SK-N-SH (cell line): ENCODE measurements at regions not wholly inside any gene's neighbourhood (a gene's known extent, or its start where the extent isn't known, plus 50 kb on each side); places are given as distances from the start of the nearest gene placed in this dataset.

ENCODE experiments used
- CTCF ChIA-PET: fragments of 300-600, 350-600 bp; formaldehyde crosslinking; extraction: SDS; loops from one replicate; lab custom pipeline; 2021; lab: Yijun Ruan, JAX
- POLR2A ChIA-PET: fragments of 350-600 bp; sonication (Branson Sonifier 250); formaldehyde crosslinking; extraction: SDS; loops from one replicate; lab custom pipeline; 2020; ENCODE audit warnings: antibody characterized with exemption, inconsistent platforms; lab: Yijun Ruan, JAX
- DNase-seq: peaks from one replicate; pipeline ENCODE4 v3.0.0; 2012
- H2AFZ ChIP-seq: fragments of 200-600 bp; sonication (generic); 2 replicates; pipeline ENCODE4 v1.8.1; 2016; ENCODE audit warnings: antibody characterized with exemption, mild to moderate bottlenecking, low read depth
- H3F3A ChIP-seq: fragments of 200-600 bp; sonication (generic); replicated peaks from 2 replicates; pipeline ENCODE3; 2016; ENCODE audit warnings: antibody characterized with exemption, mild to moderate bottlenecking; ENCODE audit not compliant: insufficient read depth
- H3K27ac ChIP-seq, 2 experiments: fragments of 200-500 bp in 1 of 2; fragments of 200-600 bp in 1 of 2; sonication (Bioruptor generic) in 1 of 2; sonication (generic), shearing (Covaris generic) in 1 of 2; 2 replicates each; pipeline versions ENCODE4 v1.5.1 to v1.6.1; 2014 to 2016; ENCODE audit warnings: low read depth in 2 of 2, inconsistent platforms in 1 of 2, low read length in 1 of 2, mild to moderate bottlenecking in 1 of 2, mixed read lengths in 1 of 2
- H3K27me3 ChIP-seq: fragments of 200-600 bp; sonication (generic), shearing (Covaris generic); 2 replicates; pipeline ENCODE4 v1.6.1; 2016; ENCODE audit warnings: mixed run types; ENCODE audit not compliant: insufficient read depth
- H3K36me3 ChIP-seq, 2 experiments: fragments of 200-500 bp in 1 of 2; fragments of 200-600 bp in 1 of 2; sonication (Bioruptor generic) in 1 of 2; sonication (generic) in 1 of 2; replicated peaks in 1 of 2; 2 replicates each; pipeline versions ENCODE3 to v1.5.1; 2014 to 2016; ENCODE audit warnings: low read length in 1 of 2, mild to moderate bottlenecking in 1 of 2; ENCODE audit not compliant: insufficient read depth in 2 of 2, control insufficient read depth in 1 of 2
- H3K4me1 ChIP-seq, 2 experiments: fragments of 200-500 bp in 1 of 2; fragments of 200-600 bp in 1 of 2; sonication (Bioruptor generic) in 1 of 2; sonication (generic), shearing (Covaris generic) in 1 of 2; 2 replicates each; pipeline versions ENCODE4 v1.5.1 to v1.6.1; 2014 to 2016; ENCODE audit warnings: low read depth in 1 of 2, low read length in 1 of 2, mixed run types in 1 of 2; ENCODE audit not compliant: insufficient read depth in 2 of 2, control insufficient read depth in 1 of 2
- H3K4me2 ChIP-seq: fragments of 200-600 bp; sonication (generic), shearing (Covaris generic); 2 replicates; pipeline ENCODE4 v1.6.1; 2017; ENCODE audit warnings: mixed run types
- H3K4me3 ChIP-seq, 2 experiments: fragments of 200-500 bp in 1 of 2; fragments of 200-600 bp in 1 of 2; sonication (Bioruptor generic) in 1 of 2; sonication (generic), shearing (Covaris generic) in 1 of 2; 2 replicates each; pipeline versions ENCODE4 v1.5.1 to v1.8.1; 2014 to 2016; ENCODE audit warnings: low read depth in 2 of 2, inconsistent platforms in 1 of 2, low read length in 1 of 2, mild to moderate bottlenecking in 1 of 2, mixed read lengths in 1 of 2, moderate library complexity in 1 of 2
- H3K79me2 ChIP-seq: fragments of 200-600 bp; sonication (generic); 2 replicates; pipeline ENCODE4 v1.8.1; 2017; ENCODE audit warnings: mild to moderate bottlenecking; ENCODE audit not compliant: insufficient read depth
- H3K9ac ChIP-seq: fragments of 200-600 bp; sonication (generic); 2 replicates; pipeline ENCODE4 v1.6.1; 2017; ENCODE audit warnings: mixed run types
- H3K9me2 ChIP-seq: fragments of 200-600 bp; sonication (generic); 2 replicates; pipeline ENCODE4 v1.6.1; 2017; ENCODE audit warnings: mixed run types
- H3K9me3 ChIP-seq: fragments of 200-600 bp; sonication (generic); 2 replicates; pipeline ENCODE4 v1.6.1; 2017; ENCODE audit warnings: mixed run types, mild to moderate bottlenecking, moderate library complexity
- H4K20me1 ChIP-seq: fragments of 200-600 bp; sonication (generic); 2 replicates; pipeline ENCODE4 v1.6.1; 2017; ENCODE audit warnings: mild to moderate bottlenecking, mixed run types; ENCODE audit not compliant: insufficient read depth
- CHD2 ChIP-seq: fragments of 150-350 bp; IDR thresholded peaks from 2 replicates; pipeline ENCODE4 v1.6.1; 2018; ENCODE audit warnings: low read length; ENCODE audit not compliant: partially characterized antibody
- FOSL2 ChIP-seq: IDR thresholded peaks from 2 replicates; pipeline ENCODE4 v1.4.0; 2012; ENCODE audit warnings: low read depth, mild to moderate bottlenecking, moderate library complexity, borderline replicate concordance
- FOXJ3 ChIP-seq: sonication (generic); formaldehyde crosslinking; IDR thresholded peaks from 2 replicates; pipeline ENCODE4 v1.5.1; 2020; ENCODE audit warnings: mild to moderate bottlenecking, missing genetic modification reagents
- GABPA ChIP-seq: IDR thresholded peaks from 2 replicates; pipeline ENCODE4 v1.4.0; 2012; ENCODE audit warnings: low read depth, mild to moderate bottlenecking
- GATA2 ChIP-seq: sonication (generic); formaldehyde crosslinking; IDR thresholded peaks from 2 replicates; pipeline ENCODE4 v1.5.0; 2020; ENCODE audit warnings: mild to moderate bottlenecking, missing genetic modification reagents
- JUND ChIP-seq: IDR thresholded peaks from 2 replicates; pipeline ENCODE4 v1.4.0; 2012
- MAX ChIP-seq: IDR thresholded peaks from 2 replicates; pipeline ENCODE4 v1.4.0; 2012; ENCODE audit warnings: low read depth
- MEF2A ChIP-seq: IDR thresholded peaks from 2 replicates; pipeline ENCODE4 v1.4.0; 2012; ENCODE audit warnings: low read depth, borderline replicate concordance
- MXI1 ChIP-seq: IDR thresholded peaks from 2 replicates; pipeline ENCODE4 v1.6.1; 2012; ENCODE audit warnings: mild to moderate bottlenecking, low read depth, low read length, improper control_type of control experiment
- NFIC ChIP-seq: IDR thresholded peaks from 2 replicates; pipeline ENCODE4 v1.4.0; 2012; ENCODE audit warnings: borderline replicate concordance
- PBX3 ChIP-seq: IDR thresholded peaks from 2 replicates; pipeline ENCODE4; 2012
- POLR2AphosphoS5 ChIP-seq: IDR thresholded peaks from 2 replicates; pipeline ENCODE4 v1.6.1; 2012; ENCODE audit warnings: low read depth, low read length
- RCOR1 ChIP-seq: fragments of 150-350 bp; IDR thresholded peaks from 2 replicates; pipeline ENCODE4 v1.6.1; 2017; ENCODE audit warnings: antibody characterized with exemption, low read length
- RXRA ChIP-seq: IDR thresholded peaks from 2 replicates; pipeline ENCODE4 v1.4.0; 2012; ENCODE audit warnings: low read depth, mild to moderate bottlenecking, borderline replicate concordance
- SMC3 ChIP-seq: IDR thresholded peaks from 2 replicates; pipeline ENCODE4 v1.6.1; 2012; ENCODE audit warnings: low read depth, low read length, improper control_type of control experiment
- TEAD4 ChIP-seq: IDR thresholded peaks from 2 replicates; pipeline ENCODE4 v1.4.0; 2012; ENCODE audit warnings: mild to moderate bottlenecking, borderline replicate concordance; ENCODE audit not compliant: insufficient read depth
- USF1 ChIP-seq: IDR thresholded peaks from 2 replicates; pipeline ENCODE4 v1.4.0; 2012; ENCODE audit warnings: low read depth, borderline replicate concordance
- USF2 ChIP-seq: fragments of 150-350 bp; IDR thresholded peaks from 2 replicates; pipeline ENCODE4 v1.6.1; 2017; ENCODE audit warnings: antibody characterized with exemption, low read length, low read depth, borderline replicate concordance
- YY1 ChIP-seq: IDR thresholded peaks from 2 replicates; pipeline ENCODE4 v1.4.0; 2012; ENCODE audit warnings: low read depth, mild to moderate bottlenecking
- ZBTB33 ChIP-seq: IDR thresholded peaks from 2 replicates; pipeline ENCODE4 v1.4.0; 2012; ENCODE audit warnings: low read depth, borderline replicate concordance
- WGBS: methylation state at CpG from one replicate; pipeline ENCODE4 v1.1.6; 2017; ENCODE audit warnings: low lambda C conversion rate; 5-methylcytosine and 5-hydroxymethylcytosine counted together

GRCh38 chr10:55747244-55747643 lies 613.8 kb downstream of the ZWINT start:
- Histone ChIP-seq H3K36me3 (no peaks in the 10 kb centered on the region), H3K79me2 (no peaks in the 10 kb centered on the region), H4K20me1 (no peaks in the 10 kb centered on the region), H3K9ac (no peak overlapping the region), H3K9me3 (no peaks in the 10 kb centered on the region), H3F3A (no peaks in the 10 kb centered on the region), H3K9me2 (no peaks in the 10 kb centered on the region), H3K27me3 (no peaks in the 10 kb centered on the region), H3K4me3 (no peak overlapping the region), H3K27ac (no peak overlapping the region), H3K4me2 (no peak overlapping the region), H3K4me1 (no peaks in the 10 kb centered on the region), H2AFZ (no peak overlapping the region)
- CTCF ChIA-PET: interaction anchor here (0.6 kb wide), 1 partner anchor 42 kb away, joined by 3 read pairs; no protein-coding TSS in a partner anchor
- WGBS: 28% methylated on average over 3 of the region's 3 CpGs
- POLR2A ChIA-PET: no interaction called here
- TF ChIP-seq POLR2AphosphoS5: no peak
- no peak for TF ChIP-seq MAX
- TF ChIP-seq USF2: no peak
- TF ChIP-seq MXI1: no peak
- no peak for TF ChIP-seq GABPA
- no peak for TF ChIP-seq USF1
- TF ChIP-seq NFIC: no peak
- no peak for TF ChIP-seq TEAD4
- no peak for TF ChIP-seq FOSL2
- TF ChIP-seq PBX3: no peak
- TF ChIP-seq CHD2: no peak
- no peak for TF ChIP-seq RCOR1
- DNase-seq: no peak

- Histone ChIP-seq H3K4me3 (no peak overlapping the region), H3K79me2 (no peaks in the 10 kb centered on the region), H3K27me3 (no peaks in the 10 kb centered on the region), H3K27ac (no peak overlapping the region), H3K36me3 (no peaks in the 10 kb centered on the region), H2AFZ (no peak overlapping the region), H3K9me2 (no peaks in the 10 kb centered on the region), H4K20me1 (no peaks in the 10 kb centered on the region), H3F3A (no peaks in the 10 kb centered on the region), H3K9ac (no peak overlapping the region), H3K4me1 (no peaks in the 10 kb centered on the region), H3K9me3 (no peaks in the 10 kb centered on the region), H3K4me2 (no peak overlapping the region)
- no peak for DNase-seq
- TF ChIP-seq JUND: no peak
- TF ChIP-seq PBX3: no peak
- no peak for TF ChIP-seq GABPA
- TF ChIP-seq YY1: no peak
- TF ChIP-seq FOSL2: no peak
- TF ChIP-seq POLR2AphosphoS5: no peak
- TF ChIP-seq MAX: no peak
- TF ChIP-seq MXI1: no peak
- no peak for TF ChIP-seq FOXJ3 (CRISPR knock-in tag)
- no peak for TF ChIP-seq RXRA
- TF ChIP-seq ZBTB33: no peak
- no peak for TF ChIP-seq MEF2A
- TF ChIP-seq CHD2: no peak
- TF ChIP-seq GATA2 (CRISPR knock-in tag): no peak
- TF ChIP-seq SMC3: no peak
- ChIA-PET POLR2A (no interaction called here), CTCF (no interaction called here)
- WGBS: 11% methylated on average over 1 of the region's 1 CpG
These were observed 615.1 kb downstream of the ZWINT start for GRCh38 chr10:55746002-55746401.
